WTC11 (cell line): ENCODE measurements at regions not wholly inside any gene's neighbourhood (a gene's known extent, or its start where the extent isn't known, plus 50 kb on each side); places are given as distances from the start of the nearest gene placed in this dataset.

Experiments used
- ATAC-seq: fragments of 200-7000 bp; cut with Tn5 transposase; 2 replicates; pipeline ENCODE4 v1.10.0; 2021; ENCODE audit warnings: mild to moderate bottlenecking, moderate library complexity
- CTCF ChIA-PET: fragments of 300-600 bp; sonication (Branson Sonifier 250); formaldehyde crosslinking; loops from one replicate; lab custom pipeline; 2021; ENCODE audit warnings: antibody characterized with exemption; lab: Charles Lee
- POLR2A ChIA-PET: fragments of 350-600 bp; sonication (Branson Sonifier 250); formaldehyde crosslinking; loops from one replicate; lab custom pipeline; 2021; ENCODE audit warnings: antibody characterized with exemption; lab: Charles Lee
- DNase-seq: peaks from one replicate; pipeline ENCODE4 v3.0.0; 2021; ENCODE audit warnings: low spot score
- H3K27ac Mint-ChIP-seq: 2 replicates; pipeline ENCODE4 v1.8.0; 2021; ENCODE audit warnings: mixed read lengths
- H3K27me3 Mint-ChIP-seq: 2 replicates; pipeline ENCODE4 v1.8.0; 2021; ENCODE audit warnings: low read depth, mild to moderate bottlenecking, moderate library complexity, mixed read lengths
- H3K36me3 Mint-ChIP-seq: 2 replicates; pipeline ENCODE4 v1.8.0; 2021; ENCODE audit warnings: mixed read lengths
- H3K4me1 Mint-ChIP-seq: 2 replicates; pipeline ENCODE4 v1.8.0; 2022; ENCODE audit warnings: mixed read lengths
- H3K4me3 Mint-ChIP-seq: 2 replicates; pipeline ENCODE4 v1.8.0; 2021; ENCODE audit warnings: mild to moderate bottlenecking, moderate library complexity, mixed read lengths
- H3K9me3 Mint-ChIP-seq: 2 replicates; pipeline ENCODE4 v1.8.0; 2021; ENCODE audit warnings: mixed read lengths
- ATF1 ChIP-seq: sonication (generic); formaldehyde crosslinking; IDR thresholded peaks from 2 replicates; pipeline ENCODE4 v1.8.1; 2023; ENCODE audit warnings: mild to moderate bottlenecking, moderate library complexity, missing genetic modification reagents
- CDX4 ChIP-seq: fragments of 250-450 bp; sonication (Bioruptor Pico); IDR thresholded peaks from 2 replicates; pipeline ENCODE4 v1.9.0; 2021; ENCODE audit warnings: moderate library complexity, mild to moderate bottlenecking, inconsistent platforms, borderline replicate concordance
- CREB1 ChIP-seq: sonication (generic); formaldehyde crosslinking; IDR thresholded peaks from 2 replicates; pipeline ENCODE4 v1.8.0; 2023; ENCODE audit warnings: mild to moderate bottlenecking, missing genetic modification reagents
- E2F1 ChIP-seq: sonication (generic); formaldehyde crosslinking; IDR thresholded peaks from 2 replicates; pipeline ENCODE4 v1.8.0; 2022; ENCODE audit warnings: mild to moderate bottlenecking, missing genetic modification reagents
- FOXK1 ChIP-seq: sonication (generic); formaldehyde crosslinking; IDR thresholded peaks from 2 replicates; pipeline ENCODE4 v1.8.0; 2022; ENCODE audit warnings: mild to moderate bottlenecking, moderate library complexity, missing genetic modification reagents
- GTF2I ChIP-seq: fragments of 250-450 bp; sonication (Bioruptor Pico); conservative IDR thresholded peaks from 2 replicates; pipeline ENCODE4 v1.4.0; 2021; ENCODE audit warnings: mild to moderate bottlenecking
- NFYB ChIP-seq: sonication (generic); formaldehyde crosslinking; conservative IDR thresholded peaks from 2 replicates; pipeline ENCODE4 v1.8.0; 2022; ENCODE audit warnings: low read depth, missing genetic modification reagents
- SOX15 ChIP-seq: fragments of 250-450 bp; sonication (Bioruptor Pico); IDR thresholded peaks from 2 replicates; pipeline ENCODE4 v1.9.0; 2021; ENCODE audit warnings: mild to moderate bottlenecking
- STAT6 ChIP-seq: sonication (generic); formaldehyde crosslinking; conservative IDR thresholded peaks from 2 replicates; pipeline ENCODE4 v1.8.1; 2023; ENCODE audit warnings: mild to moderate bottlenecking, low read depth, missing genetic modification reagents, moderate library complexity
- TCF7 ChIP-seq: sonication (generic); formaldehyde crosslinking; IDR thresholded peaks from 2 replicates; pipeline ENCODE4 v1.8.0; 2022; ENCODE audit warnings: mild to moderate bottlenecking, low read depth, missing genetic modification reagents, moderate library complexity
- ZBTB43 ChIP-seq: sonication (generic); formaldehyde crosslinking; IDR thresholded peaks from 2 replicates; pipeline ENCODE4 v1.8.1; 2023; ENCODE audit warnings: mild to moderate bottlenecking, missing genetic modification reagents
- ZNF232 ChIP-seq: sonication (generic); formaldehyde crosslinking; IDR thresholded peaks from 2 replicates; pipeline ENCODE4 v1.8.0; 2022; ENCODE audit warnings: mild to moderate bottlenecking, missing genetic modification reagents
- ZNF317 ChIP-seq: sonication (generic); formaldehyde crosslinking; IDR thresholded peaks from 2 replicates; pipeline ENCODE4 v1.8.1; 2023; ENCODE audit warnings: low read depth, mild to moderate bottlenecking, moderate library complexity, missing genetic modification reagents, borderline replicate concordance
- ZNF416 ChIP-seq: fragments of 250-450 bp; sonication (Bioruptor Pico); IDR thresholded peaks from 2 replicates; pipeline ENCODE4 v1.9.0; 2021; ENCODE audit warnings: mild to moderate bottlenecking, inconsistent platforms
- ZNF512 ChIP-seq: sonication (generic); formaldehyde crosslinking; IDR thresholded peaks from 2 replicates; pipeline ENCODE4 v1.8.1; 2022; ENCODE audit warnings: missing genetic modification reagents, borderline replicate concordance
- ZSCAN18 ChIP-seq: fragments of 250-450 bp; sonication (Bioruptor Pico); IDR thresholded peaks from 2 replicates; pipeline ENCODE4 v2.1.2; 2022; ENCODE audit warnings: mild to moderate bottlenecking, moderate library complexity

- ChIA-PET CTCF (no interaction called here), POLR2A (no interaction called here)
- no peaks in the 10 kb centered on the region for H3K9me3 Mint-ChIP-seq
- DNase-seq, result no peak
- H3K4me1 Mint-ChIP-seq, result no peaks in the 10 kb centered on the region
- H3K27me3 Mint-ChIP-seq, result no peaks in the 10 kb centered on the region
- no peak overlapping the region for H3K4me3 Mint-ChIP-seq
- no peak overlapping the region for H3K27ac Mint-ChIP-seq
- no peaks in the 10 kb centered on the region for H3K36me3 Mint-ChIP-seq
- no peak for ATAC-seq
- TF ChIP-seq ZNF317 (CRISPR knock-in tag) (no peak), ZNF512 (CRISPR knock-in tag) (no peak), E2F1 (CRISPR knock-in tag) (no peak), CREB1 (CRISPR knock-in tag) (no peak), SOX15 (no peak), ZNF416 (CRISPR knock-in tag) (no peak)
Measured at GRCh38 chr6:54598787-54599313, 247.7 kb upstream of the FAM83B start.

GRCh38 chr6:54601600-54602300, 244.8 kb upstream of the FAM83B start:
- CTCF ChIA-PET, result no interaction called here
- DNase-seq, result no peak
- H3K36me3 Mint-ChIP-seq, result no peaks in the 10 kb centered on the region
- no peak overlapping the region for H3K27ac Mint-ChIP-seq
- ATAC-seq, result no peak
- no peaks in the 10 kb centered on the region for H3K4me1 Mint-ChIP-seq
- POLR2A ChIA-PET, result no interaction called here
- no peaks in the 10 kb centered on the region for H3K27me3 Mint-ChIP-seq
- no peak overlapping the region for H3K4me3 Mint-ChIP-seq
- TF ChIP-seq FOXK1, result no peak
- TF ChIP-seq CDX4 (CRISPR knock-in tag), result no peak
- no peak for TF ChIP-seq ZBTB43 (CRISPR knock-in tag)
- no peak for TF ChIP-seq ZNF232 (CRISPR knock-in tag)
- no peak for TF ChIP-seq ATF1 (CRISPR knock-in tag)
- TF ChIP-seq GTF2I, result no peak
- no peak for TF ChIP-seq NFYB (CRISPR knock-in tag)
- no peak for TF ChIP-seq TCF7
- no peak for TF ChIP-seq ZSCAN18 (CRISPR knock-in tag)
- TF ChIP-seq STAT6 (CRISPR knock-in tag), result no peak
- peaks cover 10% of the 10 kb centered on the region for H3K9me3 Mint-ChIP-seq
